ENCODE measurements at regions not wholly inside any gene's neighbourhood (a gene's known extent, or its start where the extent isn't known, plus 50 kb on each side); places are given as distances from the start of the nearest gene placed in this dataset.

GRCh38 chr12:93145086-93145485, 216.0 kb upstream of the EEA1 start:
- in situ Hi-C loops (cut with MboI; ENCODE audit: low sequenced_read_pairs, unreplicated experiment) = loop anchor here (25.0 kb wide), 1 partner anchor 242 kb away; the partner anchor contains the start of gene NUDT4
- no peak for TF ChIP-seq CTCF (IDR thresholded peaks at IDR 0.05; ENCODE audit: borderline replicate concordance, control extremely low read depth, extremely low read depth, insufficient read depth, missing control alignments)
- DNase-seq (ENCODE audit: low spot score) = no peak

- in situ Hi-C loops (cut with MboI; ENCODE audit: low sequenced_read_pairs, unreplicated experiment) = loop anchor here (25.0 kb wide), 1 partner anchor 241 kb away; the partner anchor contains the start of gene NUDT4
- no peak for TF ChIP-seq CTCF (IDR thresholded peaks at IDR 0.05; ENCODE audit: borderline replicate concordance, control extremely low read depth, extremely low read depth, insufficient read depth, missing control alignments)
- DNase-seq (ENCODE audit: low spot score) = no peak
Measured at GRCh38 chr12:93146263-93146939, 217.3 kb upstream of the EEA1 start.

- TF ChIP-seq CTCF (IDR thresholded peaks at IDR 0.05; ENCODE audit: borderline replicate concordance, control extremely low read depth, extremely low read depth, insufficient read depth, missing control alignments) = no peak
- DNase-seq (ENCODE audit: low spot score) = no peak
- in situ Hi-C loops (cut with MboI; ENCODE audit: low sequenced_read_pairs, unreplicated experiment) = loop anchor here (25.0 kb wide), 1 partner anchor 240 kb away; the partner anchor contains the start of gene NUDT4
Measured at GRCh38 chr12:93146970-93147369, 217.9 kb upstream of the EEA1 start.

- no peak for DNase-seq (ENCODE audit: low spot score)
- in situ Hi-C loops (cut with MboI; ENCODE audit: low sequenced_read_pairs, unreplicated experiment) = loop anchor here (25.0 kb wide), 1 partner anchor 239 kb away; the partner anchor contains the start of gene NUDT4
- TF ChIP-seq CTCF (IDR thresholded peaks at IDR 0.05; ENCODE audit: borderline replicate concordance, control extremely low read depth, extremely low read depth, insufficient read depth, missing control alignments) = no peak
Measured at GRCh38 chr12:93148412-93148811, 219.3 kb upstream of the EEA1 start.

- TF ChIP-seq CTCF (IDR thresholded peaks at IDR 0.05; ENCODE audit: borderline replicate concordance, control extremely low read depth, extremely low read depth, insufficient read depth, missing control alignments) = no peak
- no peak for DNase-seq (ENCODE audit: low spot score)
- in situ Hi-C loops (cut with MboI; ENCODE audit: low sequenced_read_pairs, unreplicated experiment) = loop anchor here (25.0 kb wide), 1 partner anchor 238 kb away; the partner anchor contains the start of gene NUDT4
Measured at GRCh38 chr12:93149229-93149628, 220.1 kb upstream of the EEA1 start.

GRCh38 chr12:93151079-93151762, 222.1 kb upstream of the EEA1 start:
- in situ Hi-C loops (cut with MboI; ENCODE audit: low sequenced_read_pairs, unreplicated experiment) = no loop called here
- DNase-seq (ENCODE audit: low spot score) = no peak
- no peak for TF ChIP-seq CTCF (IDR thresholded peaks at IDR 0.05; ENCODE audit: borderline replicate concordance, control extremely low read depth, extremely low read depth, insufficient read depth, missing control alignments)
